ENCODE measurements at regions not wholly inside any gene's neighbourhood (a gene's known extent, or its start where the extent isn't known, plus 50 kb on each side); places are given as distances from the start of the nearest gene placed in this dataset.

DNA sequence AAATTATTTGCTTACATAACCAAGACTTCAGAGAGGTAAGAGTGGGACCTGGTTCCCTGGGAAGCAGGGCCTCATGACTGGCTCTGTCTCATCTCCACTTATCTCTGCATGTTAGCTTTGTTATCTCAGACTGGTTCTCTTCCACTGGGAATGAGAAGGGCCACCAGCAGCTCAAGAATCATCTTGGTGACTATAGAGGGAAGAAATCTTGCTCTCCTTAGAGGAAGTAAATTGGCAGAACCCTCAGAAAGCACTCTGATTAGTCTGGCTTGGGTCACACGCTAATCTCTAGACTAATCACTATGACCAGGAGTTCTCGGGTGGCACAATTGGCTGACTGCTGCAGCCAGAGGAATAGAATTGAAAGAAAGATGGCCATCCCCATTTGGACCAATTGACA lies 110.8 kb upstream of the KRAS start:
- no peaks in the 10 kb centered on the region for H4K20me1 ChIP-seq (ENCODE audit: control insufficient read depth, insufficient read depth)
- FAIRE-seq, result no peak
- intact Hi-C loops (cut with micrococcal nuclease; ENCODE audit: unreplicated experiment) (no loop called here), in situ Hi-C loops (cut with MboI) (no loop called here)
- H3K27ac ChIP-seq (ENCODE audit: control insufficient read depth, insufficient read depth), result no peak overlapping the region
- no peaks in the 10 kb centered on the region for H3K36me3 ChIP-seq (ENCODE audit: control insufficient read depth in 2 of 2, insufficient read depth in 2 of 2, low read length in 1 of 2)
- no peaks in the 10 kb centered on the region; the same call in 2 of the 3 replicates for H3K9me3 ChIP-seq (replicated peaks; ENCODE audit: control insufficient read depth, insufficient read depth, low read length)
- peaks cover 8% of the 10 kb centered on the region for H3K4me1 ChIP-seq (ENCODE audit: control insufficient read depth, insufficient read depth, low read length)
- ChIA-PET CTCF (interaction anchor here (0.7 to 0.9 kb wide), 2 partner anchors 26 to 29 kb away, joined by 3 read pairs; no protein-coding TSS in a partner anchor), POLR2A (no interaction called here), RAD21 (ENCODE audit: unreplicated experiment) (no interaction called here), SMC1A (ENCODE audit: uncharacterized antibody, unreplicated experiment) (interaction anchor here (0.7 to 1.1 kb wide), 2 partner anchors 27 to 95 kb away, joined by 3 read pairs; no protein-coding TSS in a partner anchor)
- no peak overlapping the region for H3K4me2 ChIP-seq (ENCODE audit: control insufficient read depth, insufficient read depth)
- H2AFZ ChIP-seq (ENCODE audit: control insufficient read depth, low read depth, low read length), result no peak overlapping the region; the same call in 1 of the 2 replicates
- H3K9ac ChIP-seq (ENCODE audit: control insufficient read depth, insufficient read depth, low read length), result no peak overlapping the region
- no TSS peak for BruUV-seq (replicated peaks)
- DNase-seq (ENCODE audit: low read depth, low spot score), result no peak
- no peaks in the 10 kb centered on the region for H3K27me3 ChIP-seq (replicated peaks in 1 of 2; ENCODE audit: control insufficient read depth in 2 of 2, insufficient read depth in 2 of 2, low read length in 1 of 2)
- TF ChIP-seq GATAD2B (conservative IDR thresholded peaks at IDR 0.05; ENCODE audit: low read depth) (no peak), EP300 (IDR thresholded peaks at IDR 0.05; ENCODE audit: borderline replicate concordance in 1 of 2, control insufficient read depth in 1 of 2, low read depth in 2 of 2, low read length in 2 of 2) (no peak), BMI1 (IDR thresholded peaks at IDR 0.05; ENCODE audit: borderline replicate concordance) (no peak), IRF4 (IDR thresholded peaks at IDR 0.05; ENCODE audit: low read depth, low read length) (no peak), HDAC6 (IDR thresholded peaks at IDR 0.05; ENCODE audit: unreplicated experiment) (no peak), TBL1XR1 (IDR thresholded peaks at IDR 0.05; ENCODE audit: low read depth, low read length) (no peak), POU2F2 (IDR thresholded peaks at IDR 0.05; ENCODE audit: borderline replicate concordance, low read depth, low read length) (no peak), ZNF217 (IDR thresholded peaks at IDR 0.05) (no peak), PML (IDR thresholded peaks at IDR 0.05; ENCODE audit: low read length) (no peak)
- TF ChIP-seq, protein P1, sequence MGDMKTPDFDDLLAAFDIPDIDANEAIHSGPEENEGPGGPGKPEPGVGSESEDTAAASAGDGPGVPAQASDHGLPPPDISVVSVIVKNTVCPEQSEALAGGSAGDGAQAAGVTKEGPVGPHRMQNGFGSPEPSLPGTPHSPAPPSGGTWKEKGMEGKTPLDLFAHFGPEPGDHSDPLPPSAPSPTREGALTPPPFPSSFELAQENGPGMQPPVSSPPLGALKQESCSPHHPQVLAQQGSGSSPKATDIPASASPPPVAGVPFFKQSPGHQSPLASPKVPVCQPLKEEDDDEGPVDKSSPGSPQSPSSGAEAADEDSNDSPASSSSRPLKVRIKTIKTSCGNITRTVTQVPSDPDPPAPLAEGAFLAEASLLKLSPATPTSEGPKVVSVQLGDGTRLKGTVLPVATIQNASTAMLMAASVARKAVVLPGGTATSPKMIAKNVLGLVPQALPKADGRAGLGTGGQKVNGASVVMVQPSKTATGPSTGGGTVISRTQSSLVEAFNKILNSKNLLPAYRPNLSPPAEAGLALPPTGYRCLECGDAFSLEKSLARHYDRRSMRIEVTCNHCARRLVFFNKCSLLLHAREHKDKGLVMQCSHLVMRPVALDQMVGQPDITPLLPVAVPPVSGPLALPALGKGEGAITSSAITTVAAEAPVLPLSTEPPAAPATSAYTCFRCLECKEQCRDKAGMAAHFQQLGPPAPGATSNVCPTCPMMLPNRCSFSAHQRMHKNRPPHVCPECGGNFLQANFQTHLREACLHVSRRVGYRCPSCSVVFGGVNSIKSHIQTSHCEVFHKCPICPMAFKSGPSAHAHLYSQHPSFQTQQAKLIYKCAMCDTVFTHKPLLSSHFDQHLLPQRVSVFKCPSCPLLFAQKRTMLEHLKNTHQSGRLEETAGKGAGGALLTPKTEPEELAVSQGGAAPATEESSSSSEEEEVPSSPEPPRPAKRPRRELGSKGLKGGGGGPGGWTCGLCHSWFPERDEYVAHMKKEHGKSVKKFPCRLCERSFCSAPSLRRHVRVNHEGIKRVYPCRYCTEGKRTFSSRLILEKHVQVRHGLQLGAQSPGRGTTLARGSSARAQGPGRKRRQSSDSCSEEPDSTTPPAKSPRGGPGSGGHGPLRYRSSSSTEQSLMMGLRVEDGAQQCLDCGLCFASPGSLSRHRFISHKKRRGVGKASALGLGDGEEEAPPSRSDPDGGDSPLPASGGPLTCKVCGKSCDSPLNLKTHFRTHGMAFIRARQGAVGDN (IDR thresholded peaks at IDR 0.05), result no peak
- TF ChIP-seq, protein P2, sequence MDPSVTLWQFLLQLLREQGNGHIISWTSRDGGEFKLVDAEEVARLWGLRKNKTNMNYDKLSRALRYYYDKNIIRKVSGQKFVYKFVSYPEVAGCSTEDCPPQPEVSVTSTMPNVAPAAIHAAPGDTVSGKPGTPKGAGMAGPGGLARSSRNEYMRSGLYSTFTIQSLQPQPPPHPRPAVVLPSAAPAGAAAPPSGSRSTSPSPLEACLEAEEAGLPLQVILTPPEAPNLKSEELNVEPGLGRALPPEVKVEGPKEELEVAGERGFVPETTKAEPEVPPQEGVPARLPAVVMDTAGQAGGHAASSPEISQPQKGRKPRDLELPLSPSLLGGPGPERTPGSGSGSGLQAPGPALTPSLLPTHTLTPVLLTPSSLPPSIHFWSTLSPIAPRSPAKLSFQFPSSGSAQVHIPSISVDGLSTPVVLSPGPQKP (IDR thresholded peaks at IDR 0.05; ENCODE audit: low read depth, low read length), result no peak
- H3K4me3 ChIP-seq, result no peak overlapping the region
- ATAC-seq, result no peak
- WGBS (ENCODE audit: insufficient coverage, insufficient replicate concordance, low lambda C conversion rate, missing lambda C conversion rate), result 97% methylated on average over 2 of the region's 2 CpGs
- no peaks in the 10 kb centered on the region for H3K79me2 ChIP-seq (ENCODE audit: control insufficient read depth, insufficient read depth, low read length)
